H9 (cell line): ENCODE measurements at regions not wholly inside any gene's neighbourhood (a gene's known extent, or its start where the extent isn't known, plus 50 kb on each side); places are given as distances from the start of the nearest gene placed in this dataset.

ENCODE experiments used
- DNase-seq: peaks from one replicate; pipeline ENCODE4 v3.0.0-alpha.2; 2017
- H2AFZ ChIP-seq: one replicate; pipeline ENCODE4 v1.6.1; 2013; ENCODE audit warnings: mild to moderate bottlenecking, low read length, control low read depth, moderate library complexity
- H2AK5ac ChIP-seq: 2 replicates; pipeline ENCODE4 v1.6.1; 2013; ENCODE audit warnings: low read length, control low read depth, mixed read lengths; ENCODE audit not compliant: insufficient read length
- H2BK120ac ChIP-seq: one replicate; pipeline ENCODE4 v1.6.1; 2013; ENCODE audit warnings: low read depth, mild to moderate bottlenecking, low read length, control low read depth, inconsistent platforms; ENCODE audit not compliant: poor library complexity, severe bottlenecking
- H2BK12ac ChIP-seq: 2 replicates; pipeline ENCODE4 v1.6.1; 2013; ENCODE audit warnings: low read length, control low read depth, mixed read lengths, low read depth; ENCODE audit not compliant: insufficient read length
- H2BK15ac ChIP-seq: 2 replicates; pipeline ENCODE4 v1.6.1; 2013; ENCODE audit warnings: low read depth, low read length, control low read depth
- H2BK20ac ChIP-seq: one replicate; pipeline ENCODE4 v1.6.1; 2013; ENCODE audit warnings: low read depth, mild to moderate bottlenecking, low read length, control low read depth, inconsistent platforms; ENCODE audit not compliant: poor library complexity, severe bottlenecking
- H2BK5ac ChIP-seq: 2 replicates; pipeline ENCODE4 v1.6.1; 2013; ENCODE audit warnings: low read length, control low read depth, mixed read lengths; ENCODE audit not compliant: insufficient read length
- H3K14ac ChIP-seq: 2 replicates; pipeline ENCODE4 v1.6.1; 2013; ENCODE audit warnings: low read length, control low read depth; ENCODE audit not compliant: insufficient read depth
- H3K18ac ChIP-seq: 2 replicates; pipeline ENCODE4 v1.6.1; 2013; ENCODE audit warnings: low read depth, mild to moderate bottlenecking, mixed read lengths, low read length, control low read depth; ENCODE audit not compliant: insufficient read length
- H3K23ac ChIP-seq: 2 replicates; pipeline ENCODE4 v1.6.1; 2013; ENCODE audit warnings: low read length, control low read depth, mixed read lengths, low read depth; ENCODE audit not compliant: insufficient read length
- H3K23me2 ChIP-seq: 2 replicates; pipeline ENCODE4 v1.6.1; 2013; ENCODE audit warnings: low read depth, mild to moderate bottlenecking, mixed read lengths, low read length, control low read depth; ENCODE audit not compliant: insufficient read length, poor library complexity, severe bottlenecking
- H3K27ac ChIP-seq: 2 replicates; pipeline ENCODE4 v1.5.1; 2013; ENCODE audit warnings: low read length, control low read depth, mixed read lengths, low read depth; ENCODE audit not compliant: insufficient read length
- H3K27me3 ChIP-seq: 2 replicates; pipeline ENCODE4 v1.6.1; 2013; ENCODE audit warnings: low read length, control low read depth, inconsistent platforms; ENCODE audit not compliant: insufficient read depth
- H3K4ac ChIP-seq: 2 replicates; pipeline ENCODE4 v1.6.1; 2013; ENCODE audit warnings: low read depth, mild to moderate bottlenecking, control low read depth, inconsistent platforms, low read length, moderate library complexity
- H3K4me1 ChIP-seq: 2 replicates; pipeline ENCODE4 v1.6.1; 2013; ENCODE audit warnings: low read length, control low read depth, inconsistent platforms; ENCODE audit not compliant: insufficient read depth
- H3K4me2 ChIP-seq: 2 replicates; pipeline ENCODE4 v1.6.1; 2013; ENCODE audit warnings: low read length, control low read depth, mixed read lengths; ENCODE audit not compliant: insufficient read length, insufficient read depth
- H3K56ac ChIP-seq: 2 replicates; pipeline ENCODE4 v1.6.1; 2013; ENCODE audit warnings: low read depth, mild to moderate bottlenecking, mixed read lengths, low read length, control low read depth; ENCODE audit not compliant: insufficient read length
- H3K79me1 ChIP-seq: 2 replicates; pipeline ENCODE4 v1.6.1; 2013; ENCODE audit warnings: low read depth, mild to moderate bottlenecking, moderate library complexity, low read length, control low read depth, inconsistent platforms; ENCODE audit not compliant: insufficient read depth, poor library complexity, severe bottlenecking
- H3K79me2 ChIP-seq: 2 replicates; pipeline ENCODE4 v1.6.1; 2013; ENCODE audit warnings: low read length, control low read depth, inconsistent platforms; ENCODE audit not compliant: insufficient read depth
- H3K9ac ChIP-seq: 2 replicates; pipeline ENCODE4 v1.6.1; 2013; ENCODE audit warnings: low read length, control low read depth, mixed read lengths; ENCODE audit not compliant: insufficient read length; ENCODE audit errors: extremely low read depth
- H3K9me3 ChIP-seq: one replicate; pipeline ENCODE4 v1.6.1; 2013; ENCODE audit warnings: low read depth, low read length, inconsistent platforms; ENCODE audit not compliant: control insufficient read depth
- H3T11ph ChIP-seq: one replicate; pipeline ENCODE4 v1.6.1; 2013; ENCODE audit warnings: mild to moderate bottlenecking, low read length, control low read depth, inconsistent platforms
- H4K20me1 ChIP-seq: one replicate; pipeline ENCODE4 v1.6.1; 2013; ENCODE audit not compliant: control insufficient read depth, insufficient read length, insufficient read depth
- H4K5ac ChIP-seq: 2 replicates; pipeline ENCODE4 v1.6.1; 2013; ENCODE audit warnings: low read depth, mild to moderate bottlenecking, mixed read lengths, low read length, control low read depth; ENCODE audit not compliant: insufficient read length
- H4K8ac ChIP-seq: replicated peaks from 2 replicates; pipeline ENCODE4 v1.6.1; 2013; ENCODE audit warnings: low read length, control low read depth, mixed read lengths, low read depth; ENCODE audit not compliant: insufficient read length
- H4K91ac ChIP-seq: 2 replicates; pipeline ENCODE4 v1.6.1; 2013; ENCODE audit warnings: low read depth, mild to moderate bottlenecking, moderate library complexity, mixed read lengths, low read length, control low read depth; ENCODE audit not compliant: insufficient read length
- H3K27ac Mint-ChIP-seq, 3 experiments: 2 replicates in 2 of 3; 3 replicates in 1 of 3; pipeline ENCODE4 v1.8.0; 2020 to 2021; ENCODE audit warnings: mixed read lengths in 3 of 3, mild to moderate bottlenecking in 1 of 3, moderate library complexity in 1 of 3
- H3K27me3 Mint-ChIP-seq: 2 replicates; pipeline ENCODE4 v1.8.0; 2021; ENCODE audit warnings: low read depth, mild to moderate bottlenecking, moderate library complexity, mixed read lengths
- H3K36me3 Mint-ChIP-seq, 3 experiments: 2 replicates in 2 of 3; 3 replicates in 1 of 3; pipeline ENCODE4 v1.8.0; 2020 to 2021; ENCODE audit warnings: low read depth in 3 of 3, mixed read lengths in 3 of 3; ENCODE audit not compliant: insufficient read depth in 1 of 3
- H3K4me1 Mint-ChIP-seq, 2 experiments: 2 replicates each; pipeline ENCODE4 v1.8.0; 2020; ENCODE audit warnings: mixed read lengths in 2 of 2
- H3K4me3 Mint-ChIP-seq, 2 experiments: 2 replicates in 1 of 2; 3 replicates in 1 of 2; pipeline ENCODE4 v1.8.0; 2020 to 2021; ENCODE audit warnings: mild to moderate bottlenecking in 2 of 2, mixed read lengths in 2 of 2, moderate library complexity in 1 of 2
- H3K9me3 Mint-ChIP-seq, 2 experiments: 2 replicates in 1 of 2; 3 replicates in 1 of 2; pipeline ENCODE4 v1.8.0; 2020; ENCODE audit warnings: mild to moderate bottlenecking in 2 of 2, mixed read lengths in 2 of 2, moderate library complexity in 1 of 2
- WGBS: extraction: QIAGEN DNeasy Blood & Tissue Kit; methylation state at CpG from one replicate; pipeline ENCODE4 v1.1.7; 2013; ENCODE audit warnings: missing lambda C conversion rate, low lambda C conversion rate, mixed read lengths; ENCODE audit not compliant: insufficient read length; ENCODE audit errors: extremely low coverage; 5-methylcytosine and 5-hydroxymethylcytosine counted together
- TF ChIP-seq, protein P1 (sequence below): fragments of 200-600 bp; sonication (generic); conservative IDR thresholded peaks from 3 replicates; pipeline ENCODE4 v1.8.0; 2021; ENCODE audit warnings: antibody characterized with exemption, mild to moderate bottlenecking

GRCh38 chr1:98084188-98084587, 163.4 kb upstream of the DPYD start:
- no peaks in the 10 kb centered on the region for H3K79me1 ChIP-seq

More at GRCh38 chr1:98084188-98084587, 163.4 kb upstream of the DPYD start:
- H3K9me3 ChIP-seq, result no peaks in the 10 kb centered on the region
- Mint-ChIP-seq H3K9me3 (peaks cover 0 to 4% of the 10 kb centered on the region in 2 experiments; a peak in 1 of 5 replicates), H3K27ac (no peak overlapping the region), H3K36me3 (no peaks in the 10 kb centered on the region), H3K4me1 (peaks cover 25 to 29% of the 10 kb centered on the region in 2 experiments), H3K4me3 (no peak overlapping the region), H3K27me3 (no peaks in the 10 kb centered on the region)
- H3T11ph ChIP-seq, result no peak overlapping the region
- no peak overlapping the region for H4K5ac ChIP-seq
- 100% methylated on average over 1 of the region's 2 CpGs for WGBS
- H4K8ac ChIP-seq, result no peak overlapping the region
- no peak overlapping the region for H2AK5ac ChIP-seq
- H2BK120ac ChIP-seq, result no peak overlapping the region
- H2BK15ac ChIP-seq, result no peak overlapping the region
- H3K27me3 ChIP-seq, result no peaks in the 10 kb centered on the region
- no peak overlapping the region for H2AFZ ChIP-seq
- DNase-seq, result no peak
- no peak overlapping the region for H4K91ac ChIP-seq
- no peak overlapping the region for H2BK20ac ChIP-seq
- no peak overlapping the region for H3K14ac ChIP-seq
- no peak overlapping the region for H2BK12ac ChIP-seq
- H4K20me1 ChIP-seq, result no peaks in the 10 kb centered on the region
- H3K18ac ChIP-seq, result no peak overlapping the region
- no peak overlapping the region for H3K23ac ChIP-seq
- no peak overlapping the region for H3K9ac ChIP-seq
- H2BK5ac ChIP-seq, result no peak overlapping the region
- no peaks in the 10 kb centered on the region for H3K79me2 ChIP-seq
- TF ChIP-seq, protein P1, sequence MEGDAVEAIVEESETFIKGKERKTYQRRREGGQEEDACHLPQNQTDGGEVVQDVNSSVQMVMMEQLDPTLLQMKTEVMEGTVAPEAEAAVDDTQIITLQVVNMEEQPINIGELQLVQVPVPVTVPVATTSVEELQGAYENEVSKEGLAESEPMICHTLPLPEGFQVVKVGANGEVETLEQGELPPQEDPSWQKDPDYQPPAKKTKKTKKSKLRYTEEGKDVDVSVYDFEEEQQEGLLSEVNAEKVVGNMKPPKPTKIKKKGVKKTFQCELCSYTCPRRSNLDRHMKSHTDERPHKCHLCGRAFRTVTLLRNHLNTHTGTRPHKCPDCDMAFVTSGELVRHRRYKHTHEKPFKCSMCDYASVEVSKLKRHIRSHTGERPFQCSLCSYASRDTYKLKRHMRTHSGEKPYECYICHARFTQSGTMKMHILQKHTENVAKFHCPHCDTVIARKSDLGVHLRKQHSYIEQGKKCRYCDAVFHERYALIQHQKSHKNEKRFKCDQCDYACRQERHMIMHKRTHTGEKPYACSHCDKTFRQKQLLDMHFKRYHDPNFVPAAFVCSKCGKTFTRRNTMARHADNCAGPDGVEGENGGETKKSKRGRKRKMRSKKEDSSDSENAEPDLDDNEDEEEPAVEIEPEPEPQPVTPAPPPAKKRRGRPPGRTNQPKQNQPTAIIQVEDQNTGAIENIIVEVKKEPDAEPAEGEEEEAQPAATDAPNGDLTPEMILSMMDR, result no peak
- no peak overlapping the region for H3K4ac ChIP-seq
- no peak overlapping the region for H3K56ac ChIP-seq
- no peaks in the 10 kb centered on the region for H3K23me2 ChIP-seq
- no peaks in the 10 kb centered on the region for H3K4me1 ChIP-seq
- no peak overlapping the region for H3K4me2 ChIP-seq
- no peak overlapping the region for H3K27ac ChIP-seq
